Stimulated activated CD8-positive, alpha-beta memory T cell treated with anti-CD3 and anti-CD28 coated beads, Interleukin-7, amount 100 ng/mL, for 24 hours (primary cell): ENCODE measurements at regions not wholly inside any gene's neighbourhood (a gene's known extent, or its start where the extent isn't known, plus 50 kb on each side); places are given as distances from the start of the nearest gene placed in this dataset.
A peak's percentile ranks its signal among the peaks of the same experiment; 100 is the strongest.

Experiments
- DNase-seq: peaks from one replicate; pipeline ENCODE4 v3.0.0-alpha.2; 2020; ENCODE audit warnings: low read depth

DNA sequence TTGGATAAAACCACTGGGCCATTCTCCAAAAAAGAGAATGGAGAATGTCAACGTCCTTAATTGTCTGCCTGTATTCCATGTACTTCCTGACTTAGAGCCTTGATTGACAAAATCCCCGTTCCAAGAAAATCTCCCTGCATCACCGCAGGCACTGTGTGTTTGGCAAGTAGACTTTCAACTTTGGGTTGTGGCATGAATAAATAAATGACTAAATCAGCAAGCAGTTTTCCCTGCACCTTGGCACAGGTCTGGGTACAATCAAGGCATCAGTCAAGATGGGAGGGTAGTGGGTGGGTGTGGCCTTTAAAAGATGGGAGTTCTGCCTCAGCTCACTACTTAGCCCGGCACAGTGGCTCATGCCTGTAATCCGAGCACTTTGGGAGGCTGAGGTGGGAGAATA lies 248.5 kb upstream of the RPL38 start:
- no peak for DNase-seq

GRCh38 chr17:73955616-73956015 lies 247.9 kb upstream of the RPL38 start:
- DNase-seq: no peak

GRCh38 chr17:73956169-73956568 lies 247.3 kb upstream of the RPL38 start:
- no peak for DNase-seq

DNA sequence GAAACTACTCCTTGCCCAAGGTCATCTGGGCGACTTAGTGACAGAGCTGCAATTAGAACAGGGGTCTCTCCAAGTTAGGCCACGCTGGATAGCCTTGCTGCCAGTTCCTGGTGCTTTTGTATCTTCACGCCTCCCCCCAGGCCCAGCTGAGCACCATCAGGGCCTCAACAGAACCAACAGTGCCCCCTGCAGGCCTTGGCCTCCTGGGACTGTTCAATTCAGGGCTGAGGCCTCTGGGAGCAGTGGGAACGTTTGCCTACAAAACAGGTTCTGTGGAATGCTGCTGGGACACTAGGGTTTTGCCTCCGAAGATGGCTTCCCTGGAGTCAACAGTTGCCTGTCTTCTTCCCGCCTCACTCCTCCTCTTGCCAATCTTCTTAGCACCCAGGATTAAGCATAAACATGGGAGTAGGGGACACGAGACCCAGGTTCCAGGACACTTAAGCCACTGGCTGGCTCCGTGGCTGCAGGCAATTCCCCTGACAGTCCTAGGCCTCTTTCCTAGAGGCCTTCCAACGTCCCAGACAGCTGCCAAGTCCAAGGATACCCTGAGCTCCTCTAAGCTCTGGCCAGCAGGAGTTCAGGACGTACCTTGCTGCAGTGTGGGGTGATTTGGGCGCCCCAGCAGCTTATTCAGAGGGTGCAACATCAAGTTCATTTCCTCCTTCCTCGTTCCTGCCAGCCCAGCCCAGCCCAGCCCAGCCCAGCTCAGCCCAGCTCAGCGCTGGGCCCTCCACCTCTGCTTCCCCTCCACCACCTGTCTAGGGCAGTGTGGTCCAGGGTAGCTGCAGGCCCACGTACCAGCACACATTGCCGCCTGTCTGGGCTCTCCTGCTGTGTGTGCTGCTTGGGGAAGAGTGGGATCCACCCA lies 246.6 kb upstream of the RPL38 start:
- peak; percentile 10 for DNase-seq

DNA sequence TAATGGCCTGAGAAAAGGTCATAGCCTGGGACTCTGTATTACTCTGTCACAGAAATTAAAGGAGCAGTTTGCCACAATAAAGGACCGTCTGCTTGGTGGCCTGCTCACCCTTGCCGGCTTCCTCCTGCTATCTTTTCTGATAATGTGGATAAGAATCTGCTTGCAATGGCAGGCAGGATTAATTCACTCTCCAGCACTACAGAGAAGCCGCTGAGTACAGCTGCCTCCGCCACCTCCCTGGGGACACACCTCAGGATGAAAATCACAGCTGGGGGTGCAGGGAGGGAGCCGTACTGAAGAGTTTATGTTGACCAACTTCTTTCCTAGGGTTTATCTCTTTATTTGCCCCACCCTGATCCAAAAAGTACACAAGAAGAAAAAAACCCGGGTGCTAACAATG lies 245.9 kb upstream of the RPL38 start:
- no peak for DNase-seq

DNA sequence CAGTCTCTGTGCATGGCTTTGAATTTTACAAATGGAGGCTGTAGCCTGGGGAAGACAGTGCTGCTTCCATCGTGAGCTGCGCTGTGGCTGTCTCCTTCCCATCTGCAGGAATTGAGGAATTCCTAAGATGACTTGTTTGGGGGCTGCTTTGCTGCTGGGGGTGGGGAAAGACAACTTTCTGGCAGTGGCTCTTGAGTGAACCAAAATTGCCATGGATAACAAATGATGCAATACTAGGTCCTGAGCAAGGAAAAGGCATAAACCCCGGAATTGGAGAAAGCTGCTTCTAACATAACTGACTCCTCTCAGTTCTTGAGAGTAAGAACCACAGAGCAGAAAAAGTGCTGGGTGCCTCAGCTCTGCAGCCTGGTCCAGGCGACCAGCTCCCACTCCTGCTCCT lies 245.0 kb upstream of the RPL38 start:
- no peak for DNase-seq

GRCh38 chr17:73960469-73960868 lies 243.0 kb upstream of the RPL38 start:
- no peak for DNase-seq

DNA sequence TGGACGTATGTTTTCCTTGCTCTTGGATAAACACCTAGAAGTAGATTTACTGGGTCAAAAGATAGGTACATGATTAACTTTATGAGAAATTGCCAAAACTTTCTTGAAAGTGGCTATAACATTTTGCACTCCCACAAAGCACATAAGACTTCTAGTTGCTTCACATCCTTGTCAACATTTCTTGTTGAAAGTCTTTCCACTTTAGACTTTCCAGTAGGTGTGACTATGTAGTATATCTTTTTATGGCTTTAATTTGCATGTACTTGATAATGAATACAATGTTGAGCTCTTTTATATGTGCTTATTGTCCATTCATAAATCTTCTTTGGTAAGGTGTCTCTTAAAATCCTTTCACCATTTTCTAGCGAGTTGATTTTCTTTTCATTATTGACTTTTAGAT lies 241.2 kb upstream of the RPL38 start:
- no peak for DNase-seq

DNA sequence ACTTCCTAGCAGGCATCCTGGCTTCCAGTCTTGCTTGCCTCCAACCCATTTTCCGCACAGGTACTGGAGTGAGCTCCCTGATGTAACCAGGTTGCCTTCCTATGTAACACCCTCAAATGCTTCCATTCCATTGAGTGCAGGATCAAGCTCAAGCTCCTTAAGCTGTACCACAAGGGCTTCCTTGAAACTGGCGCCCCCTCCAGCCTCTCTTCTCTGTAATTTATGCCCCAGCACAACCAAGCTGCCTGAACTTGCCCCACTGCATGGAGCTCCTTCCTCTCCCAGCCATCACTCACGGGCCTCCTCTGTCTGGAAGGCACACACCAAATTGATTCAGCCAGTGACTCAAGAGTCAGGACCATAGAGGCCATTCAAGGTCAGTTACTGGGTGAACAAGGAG lies 234.8 kb upstream of the RPL38 start:
- DNase-seq: no peak

- DNase-seq: no peak
Observed at GRCh38 chr17:73969956-73970355, 233.5 kb upstream of the RPL38 start.

GRCh38 chr17:73971127-73971526 lies 232.4 kb upstream of the RPL38 start:
- no peak for DNase-seq

DNA sequence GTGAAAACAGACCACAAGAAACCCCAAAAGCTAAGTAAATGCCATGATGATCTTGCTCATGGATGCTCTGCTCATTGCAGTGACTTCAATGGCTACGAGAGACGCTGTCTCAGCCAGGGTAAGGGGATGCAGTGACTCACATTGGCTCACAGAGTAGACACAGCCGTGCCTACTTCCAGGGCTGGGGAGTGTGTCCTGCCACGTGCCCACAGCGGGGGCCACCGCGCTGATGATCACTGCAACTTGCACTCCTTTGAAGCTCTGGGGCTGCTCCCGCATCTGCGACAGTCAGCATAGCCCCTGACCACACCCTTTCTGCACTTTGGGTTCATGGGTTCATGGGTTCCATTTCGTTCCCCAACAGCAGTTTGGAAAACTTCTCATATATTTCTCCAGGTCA lies 231.4 kb upstream of the RPL38 start:
- no peak for DNase-seq

GRCh38 chr17:73972901-73973300 lies 230.6 kb upstream of the RPL38 start:
- no peak for DNase-seq

DNA sequence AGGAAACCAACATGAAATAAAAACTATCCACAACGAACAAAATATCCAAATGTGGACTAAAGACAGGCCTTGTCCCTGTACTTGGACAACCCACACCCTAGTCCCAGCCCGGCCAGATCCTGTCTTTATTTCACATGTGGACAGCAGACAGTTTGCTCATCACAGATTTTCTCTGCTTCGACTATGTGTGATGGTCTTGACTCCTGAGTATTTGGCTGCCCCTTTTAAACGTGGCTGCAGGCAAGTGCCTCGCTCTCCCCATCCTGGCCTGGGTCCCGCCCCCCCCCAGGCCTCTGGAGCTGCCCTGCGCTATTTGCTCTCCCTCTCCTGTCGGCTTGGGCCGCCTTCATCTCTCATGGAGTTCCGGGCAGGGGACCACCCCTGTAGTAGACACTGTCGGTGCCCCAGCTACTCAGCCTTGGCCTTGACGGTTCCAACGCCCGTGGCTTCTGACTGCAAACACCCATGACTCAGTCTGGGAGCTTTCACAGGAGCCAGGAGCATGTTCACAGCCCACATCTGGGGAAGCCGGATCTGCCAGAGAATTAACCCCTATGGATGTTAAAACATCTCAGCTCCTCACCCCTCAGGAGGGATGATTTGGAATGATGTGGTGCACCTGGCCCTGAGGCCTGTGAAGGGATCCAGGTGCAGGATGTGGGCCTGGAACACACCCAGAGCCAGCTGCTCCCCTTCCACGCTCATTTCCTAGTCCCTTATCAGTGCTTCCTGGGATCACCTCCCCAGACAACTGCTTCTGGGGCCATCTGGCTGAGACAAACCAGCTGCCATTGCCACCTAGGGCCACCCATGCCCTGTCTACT lies 229.7 kb upstream of the RPL38 start:
- DNase-seq: no peak

DNA sequence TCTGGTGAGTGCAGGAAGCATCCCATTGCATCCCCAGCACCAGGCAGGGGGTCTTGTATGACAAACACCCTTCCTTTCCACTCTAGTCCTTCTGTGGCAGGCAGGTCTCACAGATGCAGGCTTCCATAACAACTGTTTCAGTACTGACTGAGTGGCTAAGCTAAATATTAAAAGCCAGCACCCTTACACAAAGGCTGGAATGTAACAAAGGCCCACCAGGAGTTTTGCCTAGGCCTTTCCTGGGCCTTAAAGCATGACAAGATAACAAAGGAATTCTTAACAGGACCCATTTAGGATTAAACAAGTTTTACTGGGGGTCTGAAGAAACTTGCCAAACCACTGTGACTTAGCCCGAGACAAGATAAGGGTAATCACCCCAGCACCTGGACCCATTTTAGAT lies 228.9 kb upstream of the RPL38 start:
- DNase-seq: no peak

DNA sequence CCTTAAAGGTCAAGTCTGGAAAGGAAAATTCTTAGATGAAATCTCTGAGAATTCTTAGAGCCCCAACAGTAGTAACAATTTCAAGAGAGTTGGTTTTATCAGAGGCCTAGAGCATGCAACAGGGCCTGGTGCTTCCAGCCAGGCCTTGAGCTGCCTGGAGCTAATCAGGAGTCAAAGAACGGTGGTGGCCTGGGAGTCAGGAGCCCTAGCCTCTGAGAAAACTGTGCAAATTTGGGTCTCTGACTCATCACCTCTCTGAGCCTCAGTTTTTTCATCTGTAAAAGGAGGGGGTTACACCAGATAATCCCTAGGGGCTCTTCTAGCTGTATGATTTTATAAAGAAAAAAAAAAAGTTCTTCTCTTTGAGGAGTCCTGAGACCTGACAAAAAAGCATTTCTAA lies 227.3 kb upstream of the RPL38 start:
- no peak for DNase-seq

DNA sequence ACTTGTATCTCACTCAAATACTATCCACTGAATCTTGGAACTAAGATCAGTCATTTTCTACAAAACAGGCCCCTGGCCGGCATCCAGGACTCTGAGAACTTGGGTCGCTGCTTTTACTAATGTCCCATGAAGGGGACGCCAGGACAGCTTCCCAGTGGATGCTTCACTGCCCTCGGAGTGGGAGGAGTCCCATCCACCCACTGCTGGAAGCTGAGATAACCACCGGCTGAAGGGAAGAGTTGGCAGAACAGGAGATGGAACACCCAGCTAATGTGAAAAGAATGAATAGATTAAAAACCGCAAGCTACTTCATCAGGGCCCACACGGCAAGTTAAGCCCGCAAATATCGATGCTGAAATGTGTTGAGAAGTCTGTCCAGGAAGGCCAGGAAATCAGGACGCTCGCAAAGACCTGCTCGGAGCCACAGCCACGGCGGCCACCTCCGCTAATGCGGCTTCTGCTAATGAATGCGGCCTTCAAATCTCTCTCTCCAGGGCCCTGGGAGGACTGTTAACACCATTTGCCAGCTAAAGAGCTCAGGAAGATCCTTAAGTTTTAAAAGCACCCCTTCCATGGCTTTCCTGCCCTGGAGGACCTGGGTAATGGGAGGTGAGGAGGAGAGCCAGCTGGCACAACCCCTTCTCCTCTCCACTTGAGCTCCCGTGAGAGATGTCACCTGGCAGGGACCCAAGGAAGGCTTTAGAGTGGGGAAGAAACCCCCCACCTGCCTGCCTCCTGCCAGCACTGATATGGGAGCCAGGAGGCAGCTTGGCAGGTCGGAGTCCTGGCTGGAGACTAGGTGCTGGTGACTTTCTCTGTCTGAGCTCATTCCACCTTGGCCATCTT lies 226.6 kb upstream of the RPL38 start:
- DNase-seq: no peak

GRCh38 chr17:73980517-73980916 lies 223.0 kb upstream of the RPL38 start:
- DNase-seq: no peak

- DNase-seq: no peak
Observed at GRCh38 chr17:73982871-73983270, 220.6 kb upstream of the RPL38 start.

GRCh38 chr17:73983621-73984400 lies 219.7 kb upstream of the RPL38 start:
- no peak for DNase-seq

DNA sequence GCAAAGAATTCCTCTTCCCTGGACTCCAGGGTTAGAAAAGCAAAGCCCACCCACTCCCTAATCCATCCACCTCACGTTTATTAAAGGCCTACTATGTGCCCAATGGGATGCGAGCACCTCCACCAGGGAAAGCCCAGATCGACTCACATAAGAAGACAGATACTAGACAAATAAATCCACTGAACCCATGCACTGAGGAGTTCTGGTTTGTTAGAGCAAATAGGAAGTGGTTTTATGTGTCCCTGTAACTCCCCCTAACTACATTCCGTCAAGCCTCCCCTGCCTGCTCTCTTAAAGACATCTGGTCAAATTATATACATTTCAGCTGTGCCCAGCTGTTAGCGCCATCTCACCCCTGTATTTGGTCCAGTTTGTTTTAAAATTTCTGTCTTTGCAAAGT lies 218.5 kb upstream of the RPL38 start:
- no peak for DNase-seq
